WI38 (cell line): ENCODE measurements at regions not wholly inside any gene's neighbourhood (a gene's known extent, or its start where the extent isn't known, plus 50 kb on each side); places are given as distances from the start of the nearest gene placed in this dataset.

Source experiments
- H3K4me3 ChIP-seq: 2 replicates; pipeline ENCODE4 v1.5.1; 2011; ENCODE audit warnings: low read depth, mild to moderate bottlenecking, control low read depth, low read length
- TF ChIP-seq, protein P1 (sequence below): IDR thresholded peaks from 2 replicates; pipeline ENCODE4 v1.5.1; 2012; ENCODE audit warnings: low read depth, mild to moderate bottlenecking, control low read depth, low read length

GRCh38 chr2:225317186-225317585 is 82.3 kb upstream of the NYAP2 start:
- H3K4me3 ChIP-seq: no peak overlapping the region
- TF ChIP-seq, protein P1, sequence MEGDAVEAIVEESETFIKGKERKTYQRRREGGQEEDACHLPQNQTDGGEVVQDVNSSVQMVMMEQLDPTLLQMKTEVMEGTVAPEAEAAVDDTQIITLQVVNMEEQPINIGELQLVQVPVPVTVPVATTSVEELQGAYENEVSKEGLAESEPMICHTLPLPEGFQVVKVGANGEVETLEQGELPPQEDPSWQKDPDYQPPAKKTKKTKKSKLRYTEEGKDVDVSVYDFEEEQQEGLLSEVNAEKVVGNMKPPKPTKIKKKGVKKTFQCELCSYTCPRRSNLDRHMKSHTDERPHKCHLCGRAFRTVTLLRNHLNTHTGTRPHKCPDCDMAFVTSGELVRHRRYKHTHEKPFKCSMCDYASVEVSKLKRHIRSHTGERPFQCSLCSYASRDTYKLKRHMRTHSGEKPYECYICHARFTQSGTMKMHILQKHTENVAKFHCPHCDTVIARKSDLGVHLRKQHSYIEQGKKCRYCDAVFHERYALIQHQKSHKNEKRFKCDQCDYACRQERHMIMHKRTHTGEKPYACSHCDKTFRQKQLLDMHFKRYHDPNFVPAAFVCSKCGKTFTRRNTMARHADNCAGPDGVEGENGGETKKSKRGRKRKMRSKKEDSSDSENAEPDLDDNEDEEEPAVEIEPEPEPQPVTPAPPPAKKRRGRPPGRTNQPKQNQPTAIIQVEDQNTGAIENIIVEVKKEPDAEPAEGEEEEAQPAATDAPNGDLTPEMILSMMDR: no peak

GRCh38 chr2:225310745-225311144 is 88.8 kb upstream of the NYAP2 start:
- TF ChIP-seq, protein P1: no peak
- H3K4me3 ChIP-seq: no peak overlapping the region

DNA sequence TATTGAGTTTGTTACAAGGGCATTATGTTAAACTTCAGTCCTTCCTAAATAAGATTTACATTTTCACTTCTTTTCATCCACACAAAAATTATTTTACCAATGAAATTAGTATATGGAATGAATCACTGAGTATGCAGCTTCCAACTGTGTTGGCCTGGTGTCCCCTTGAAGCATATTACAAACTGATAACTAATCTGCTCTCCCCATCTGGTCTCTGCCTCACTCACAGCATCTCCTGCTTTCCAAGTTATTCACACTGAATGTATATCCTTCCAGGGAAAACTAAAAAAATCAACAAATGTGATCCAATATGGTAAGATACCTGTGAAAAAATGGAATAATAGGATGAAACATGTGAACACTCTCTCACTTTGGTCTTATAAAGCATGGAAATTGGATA is 90.0 kb upstream of the NYAP2 start:
- TF ChIP-seq, protein P1: no peak
- no peak overlapping the region for H3K4me3 ChIP-seq

GRCh38 chr2:225296951-225297350 is 102.6 kb upstream of the NYAP2 start:
- TF ChIP-seq, protein P1: no peak
- no peak overlapping the region for H3K4me3 ChIP-seq

GRCh38 chr2:225295102-225295501 is 104.4 kb upstream of the NYAP2 start:
- H3K4me3 ChIP-seq: no peak overlapping the region
- TF ChIP-seq, protein P1: no peak

- H3K4me3 ChIP-seq: no peak overlapping the region
- TF ChIP-seq, protein P1: no peak
Measured at GRCh38 chr2:225293638-225294037, 105.9 kb upstream of the NYAP2 start.

GRCh38 chr2:225290757-225291400 is 108.6 kb upstream of the NYAP2 start:
- TF ChIP-seq, protein P1: no peak
- no peak overlapping the region for H3K4me3 ChIP-seq
